Common myeloid progenitor, CD34-positive (primary cell): ENCODE measurements at regions not wholly inside any gene's neighbourhood (a gene's known extent, or its start where the extent isn't known, plus 50 kb on each side); places are given as distances from the start of the nearest gene placed in this dataset.

Source experiments
- CTCF ChIA-PET: fragments of 350-600 bp; sonication (Branson Sonifier 250); formaldehyde crosslinking; loops from one replicate; lab custom pipeline; 2021; ENCODE audit warnings: antibody characterized with exemption; lab: Charles Lee
- POLR2A ChIA-PET: fragments of 350-600 bp; sonication (Branson Sonifier 250); formaldehyde crosslinking; loops from one replicate; lab custom pipeline; 2021; ENCODE audit warnings: antibody characterized with exemption; lab: Charles Lee
- DNase-seq, 3 donors: peaks; one replicate each; pipeline versions ENCODE4 v3.0.0 to v3.0.0-alpha.2; 2013
- H3K27ac ChIP-seq, 2 experiments: 1 replicate in 1 of 2; 2 replicates in 1 of 2; pipeline ENCODE4 v1.7.0; 2013; ENCODE audit warnings: inconsistent platforms in 2 of 2, low read length in 2 of 2, mild to moderate bottlenecking in 2 of 2, low read depth in 1 of 2, moderate library complexity in 1 of 2; ENCODE audit not compliant: severe bottlenecking in 2 of 2, insufficient read depth in 1 of 2, poor library complexity in 1 of 2
- H3K27me3 ChIP-seq, 5 experiments: replicated peaks in 2 of 5; 1 replicate in 3 of 5; 2 replicates in 2 of 5; pipeline versions ENCODE4 v1.6.1 to v1.7.0; 2013; ENCODE audit warnings: low read length in 4 of 5, mild to moderate bottlenecking in 2 of 5, moderate library complexity in 2 of 5, inconsistent platforms in 1 of 5; ENCODE audit not compliant: insufficient read depth in 5 of 5, control insufficient read depth in 4 of 5
- H3K36me3 ChIP-seq, 4 experiments: 1 replicate in 2 of 4; 2 replicates in 2 of 4; pipeline versions ENCODE4 v1.6.1 to v1.7.0; 2013; ENCODE audit warnings: low read length in 3 of 4, control low read depth in 1 of 4, mild to moderate bottlenecking in 1 of 4; ENCODE audit not compliant: control insufficient read depth in 4 of 4, insufficient read depth in 4 of 4
- H3K4me1 ChIP-seq, 4 experiments: 1 replicate in 3 of 4; 2 replicates in 1 of 4; pipeline versions ENCODE4 v1.6.1 to v1.7.1; 2013; ENCODE audit warnings: low read length in 3 of 4, mild to moderate bottlenecking in 3 of 4, control low read depth in 1 of 4, inconsistent platforms in 1 of 4, moderate library complexity in 1 of 4; ENCODE audit not compliant: control insufficient read depth in 4 of 4, insufficient read depth in 4 of 4; ENCODE audit errors: control extremely low read depth in 1 of 4
- H3K4me3 ChIP-seq, 7 experiments: 1 replicate in 4 of 7; 2 replicates in 3 of 7; pipeline versions ENCODE4 v1.5.1 to v1.7.0; 2013; ENCODE audit warnings: mild to moderate bottlenecking in 7 of 7, low read length in 6 of 7, moderate library complexity in 6 of 7, inconsistent platforms in 2 of 7, low read depth in 2 of 7, control low read depth in 1 of 7; ENCODE audit not compliant: insufficient read depth in 4 of 7, control insufficient read depth in 1 of 7; ENCODE audit errors: extremely low read depth in 1 of 7
- H3K9me3 ChIP-seq, 5 experiments: 1 replicate in 4 of 5; 2 replicates in 1 of 5; pipeline versions ENCODE4 v1.6.1 to v1.7.1; 2013; ENCODE audit warnings: low read length in 4 of 5, mild to moderate bottlenecking in 2 of 5, inconsistent platforms in 1 of 5, low read depth in 1 of 5, moderate library complexity in 1 of 5; ENCODE audit not compliant: control insufficient read depth in 4 of 5, insufficient read depth in 2 of 5; ENCODE audit errors: control extremely low read depth in 1 of 5
- WGBS: methylation state at CpG from one replicate; pipeline ENCODE4 v1.1.5; 2013; ENCODE audit not compliant: insufficient coverage; 5-methylcytosine and 5-hydroxymethylcytosine counted together

DNA sequence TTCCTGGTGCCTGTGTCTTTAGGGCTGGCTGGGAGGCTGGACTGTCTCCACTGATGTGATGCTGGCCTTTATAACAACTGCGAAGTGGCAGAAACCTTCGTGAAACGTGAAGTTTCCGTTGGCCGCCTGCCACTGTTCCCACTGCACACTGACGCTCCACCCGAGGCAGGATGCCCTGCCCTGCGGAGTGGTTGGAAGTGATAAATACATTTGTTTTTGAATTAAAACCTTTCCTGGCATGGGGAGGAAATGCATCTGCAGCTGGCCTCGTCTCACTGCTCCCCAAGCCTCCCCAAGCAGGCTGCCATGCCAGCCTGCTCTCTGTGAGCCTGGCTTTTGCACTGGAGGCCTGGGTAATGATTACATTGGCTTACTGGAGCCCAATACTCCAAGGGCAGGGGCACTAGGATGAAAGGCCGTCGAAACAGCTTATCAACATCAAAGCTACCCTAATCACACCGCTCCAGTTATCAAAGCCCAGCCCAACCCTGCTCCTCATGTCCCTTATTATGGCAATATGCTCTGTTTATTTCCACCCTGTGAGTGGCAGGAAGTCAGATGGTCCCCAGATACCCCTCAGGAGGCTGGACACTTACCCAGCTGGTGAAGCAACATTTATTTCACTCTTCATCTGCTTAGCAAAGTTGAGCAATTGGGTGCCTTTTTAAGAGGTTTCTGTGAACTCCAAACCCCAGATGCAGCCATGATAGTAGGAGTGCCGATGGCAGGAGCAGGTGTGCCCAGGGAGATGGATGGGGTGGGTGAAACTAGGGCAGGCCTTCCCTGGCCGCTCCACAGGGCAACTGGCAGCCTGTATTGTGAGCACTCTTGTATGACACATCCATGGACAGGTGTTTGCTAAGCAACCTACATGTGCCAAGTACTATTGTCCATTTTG, 97.4 kb upstream of the ITGA6 start:
- peak in 2 of 3 donors; percentile 36 to 64 for DNase-seq
- CTCF ChIA-PET: interaction anchor here (0.9 to 2.2 kb wide), 4 partner anchors 129 to 157 kb away, joined by 3 to 8 read pairs (median 3); no protein-coding TSS in a partner anchor

DNA sequence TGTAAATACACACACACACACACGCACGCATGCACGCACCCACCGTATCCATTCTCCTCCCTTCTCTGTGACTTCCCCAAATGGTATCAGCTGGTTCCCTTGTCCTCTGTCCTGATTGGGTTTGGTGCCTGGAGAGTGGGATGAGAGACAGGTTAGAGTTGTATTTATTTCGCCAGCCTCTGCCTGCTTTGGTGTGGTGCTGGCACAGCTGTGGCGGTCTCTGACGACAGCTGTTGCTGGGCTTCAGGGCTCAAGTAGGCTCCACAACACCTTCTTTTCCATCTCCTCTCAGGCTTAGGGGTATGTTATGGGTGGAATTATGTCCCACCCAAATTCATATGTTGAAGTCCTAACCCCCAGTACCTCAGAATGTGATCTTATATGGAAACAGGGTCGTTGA, 94.9 kb upstream of the ITGA6 start:
- WGBS: 100% methylated on average over 1 of the region's 8 CpGs
- Histone ChIP-seq H3K36me3 (no peaks in the 10 kb centered on the region), H3K4me3 (no peak overlapping the region), H3K27me3 (no peaks in the 10 kb centered on the region), H3K4me1 (peaks cover 0 to 25% (median 9%) of the 10 kb centered on the region in 4 experiments), H3K9me3 (no peaks in the 10 kb centered on the region), H3K27ac (no peak overlapping the region)
- POLR2A ChIA-PET: interaction anchor here (0.6 kb wide), 1 partner anchor 129 kb away, joined by 3 read pairs; no protein-coding TSS in a partner anchor
- CTCF ChIA-PET: interaction anchor here (1.8 kb wide), 1 partner anchor 82 kb away, joined by 4 read pairs; no protein-coding TSS in a partner anchor
- DNase-seq: no peak

More for the DNA sequence above, 97.4 kb upstream of the ITGA6 start:
- Histone ChIP-seq H3K9me3 (no peaks in the 10 kb centered on the region), H3K4me3 (peak overlapping the region in 2 of 7 experiments; percentile 2 to 10), H3K4me1 (peaks cover 0 to 25% (median 9%) of the 10 kb centered on the region in 4 experiments), H3K36me3 (no peaks in the 10 kb centered on the region), H3K27me3 (no peaks in the 10 kb centered on the region), H3K27ac (no peak overlapping the region)
- 15% methylated on average over 12 of the region's 14 CpGs for WGBS
- POLR2A ChIA-PET: no interaction called here

DNA sequence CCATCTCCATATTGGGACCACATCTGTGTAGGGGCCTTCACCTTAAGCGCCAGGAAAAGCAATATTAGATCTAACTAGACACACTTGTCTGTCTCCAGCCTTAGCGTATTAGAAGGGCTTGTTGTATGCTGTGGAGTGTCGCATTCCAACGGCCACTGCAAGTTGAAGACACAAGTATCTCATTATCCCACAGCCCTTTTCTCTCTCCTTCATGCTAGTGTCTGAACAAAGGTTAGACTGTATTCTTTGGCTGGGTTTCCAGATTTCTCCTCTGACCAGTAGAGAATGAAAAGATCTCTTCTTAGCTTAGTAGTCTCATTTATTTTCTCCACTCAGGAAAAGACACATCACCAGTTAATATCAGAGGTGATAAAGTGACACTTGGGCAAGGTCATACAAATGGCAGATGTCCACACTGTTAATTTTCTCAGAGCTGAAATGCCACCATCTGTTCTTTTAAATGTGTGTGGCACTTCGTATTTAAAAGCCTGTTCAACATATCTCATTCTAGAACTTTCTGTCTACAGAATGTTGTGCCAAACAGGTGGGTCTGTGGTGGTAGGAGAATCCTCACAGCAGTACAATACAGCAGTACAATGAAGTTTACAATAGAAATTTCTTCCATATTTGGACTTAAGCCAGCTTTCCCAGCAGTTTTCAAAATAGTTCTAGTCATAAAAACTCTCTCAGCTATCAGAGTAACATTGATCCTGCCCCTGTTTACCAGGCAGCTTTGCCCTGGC, 94.0 kb upstream of the ITGA6 start:
- no peak overlapping the region for H3K4me3 ChIP-seq
- peaks cover 0 to 23% (median 9%) of the 10 kb centered on the region in 4 experiments for H3K4me1 ChIP-seq
- H3K27ac ChIP-seq: no peak overlapping the region
- H3K27me3 ChIP-seq: no peaks in the 10 kb centered on the region
- H3K9me3 ChIP-seq: no peaks in the 10 kb centered on the region
- no peak for DNase-seq
- 100% methylated on average over 2 of the region's 5 CpGs for WGBS
- POLR2A ChIA-PET: no interaction called here
- CTCF ChIA-PET: interaction anchor here (0.9 to 1.8 kb wide), 4 partner anchors 8 to 109 kb away, joined by 3 to 4 read pairs (median 4); no protein-coding TSS in a partner anchor
- H3K36me3 ChIP-seq: no peaks in the 10 kb centered on the region

DNA sequence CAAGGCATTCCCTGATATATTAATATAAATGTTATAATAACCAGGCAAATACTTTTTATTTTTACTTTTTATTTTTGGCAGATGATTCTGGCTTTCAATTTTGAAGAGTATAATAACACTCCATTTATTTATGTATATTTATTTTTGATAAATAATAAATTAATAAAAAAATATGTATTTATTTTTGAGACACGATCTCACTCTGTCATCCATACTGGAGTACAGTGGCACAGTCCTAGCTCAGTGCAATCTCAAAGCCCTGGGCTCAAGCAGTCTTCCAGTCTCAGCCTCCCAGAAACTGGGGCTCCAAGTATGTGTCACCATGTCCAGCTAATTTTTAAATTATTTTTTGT, 93.4 kb upstream of the ITGA6 start:
- H3K9me3 ChIP-seq: no peaks in the 10 kb centered on the region
- ChIA-PET CTCF (interaction anchor here (1.1 to 1.8 kb wide), 3 partner anchors 8 to 85 kb away, joined by 3 to 4 read pairs (median 3); no protein-coding TSS in a partner anchor), POLR2A (interaction anchor here (0.6 kb wide), 1 partner anchor 92 kb away, joined by 3 read pairs; no protein-coding TSS in a partner anchor)
- H3K4me3 ChIP-seq: no peak overlapping the region
- H3K27ac ChIP-seq: no peak overlapping the region
- no peaks in the 10 kb centered on the region for H3K27me3 ChIP-seq
- 100% methylated on average over 1 of the region's 1 CpG for WGBS
- peaks cover 0 to 22% (median 9%) of the 10 kb centered on the region in 4 experiments for H3K4me1 ChIP-seq
- no peaks in the 10 kb centered on the region for H3K36me3 ChIP-seq
- DNase-seq: no peak

- POLR2A ChIA-PET: no interaction called here
- Histone ChIP-seq H3K27me3 (no peaks in the 10 kb centered on the region), H3K4me3 (no peak overlapping the region), H3K36me3 (no peaks in the 10 kb centered on the region), H3K4me1 (peaks cover 0 to 18% (median 13%) of the 10 kb centered on the region in 4 experiments), H3K9me3 (no peaks in the 10 kb centered on the region), H3K27ac (no peak overlapping the region)
- 100% methylated on average over 2 of the region's 4 CpGs for WGBS
- CTCF ChIA-PET: no interaction called here
- DNase-seq: no peak
Observed at GRCh38 chr2:172334988-172335387, 92.4 kb upstream of the ITGA6 start.

DNA sequence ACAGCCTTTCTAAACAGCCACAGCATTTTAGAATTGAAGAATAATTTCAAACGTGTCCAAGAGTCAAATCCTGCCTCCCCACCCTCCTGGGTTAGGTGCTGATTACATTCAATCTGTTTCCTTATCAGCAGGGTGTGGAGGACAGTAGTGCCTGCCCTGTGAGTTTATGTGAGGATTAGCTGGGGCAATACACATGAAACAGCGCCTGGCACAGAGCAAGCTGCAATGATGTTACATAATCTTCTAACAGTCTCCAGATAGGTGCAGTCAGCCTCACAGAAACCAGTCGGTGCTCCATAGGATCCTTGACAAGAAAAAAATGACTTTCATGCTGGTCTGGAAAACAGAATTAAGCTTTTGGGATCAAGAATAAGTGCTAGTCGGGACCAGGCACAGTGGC, 91.7 kb upstream of the ITGA6 start:
- DNase-seq: no peak
- Histone ChIP-seq H3K4me1 (peaks cover 0 to 17% (median 15%) of the 10 kb centered on the region in 4 experiments), H3K27me3 (no peaks in the 10 kb centered on the region), H3K9me3 (no peaks in the 10 kb centered on the region), H3K27ac (no peak overlapping the region), H3K4me3 (no peak overlapping the region), H3K36me3 (no peaks in the 10 kb centered on the region)
- WGBS: 49% methylated on average over 4 of the region's 4 CpGs
- ChIA-PET POLR2A (interaction anchor here (1.0 kb wide), 1 partner anchor 94 kb away, joined by 3 read pairs; no protein-coding TSS in a partner anchor), CTCF (interaction anchor here (0.9 to 2.3 kb wide), 3 partner anchors 27 to 130 kb away, joined by 3 to 8 read pairs (median 4); no protein-coding TSS in a partner anchor)
